ENCODE measurements at regions not wholly inside any gene's neighbourhood (a gene's known extent, or its start where the extent isn't known, plus 50 kb on each side); places are given as distances from the start of the nearest gene placed in this dataset.

DNA sequence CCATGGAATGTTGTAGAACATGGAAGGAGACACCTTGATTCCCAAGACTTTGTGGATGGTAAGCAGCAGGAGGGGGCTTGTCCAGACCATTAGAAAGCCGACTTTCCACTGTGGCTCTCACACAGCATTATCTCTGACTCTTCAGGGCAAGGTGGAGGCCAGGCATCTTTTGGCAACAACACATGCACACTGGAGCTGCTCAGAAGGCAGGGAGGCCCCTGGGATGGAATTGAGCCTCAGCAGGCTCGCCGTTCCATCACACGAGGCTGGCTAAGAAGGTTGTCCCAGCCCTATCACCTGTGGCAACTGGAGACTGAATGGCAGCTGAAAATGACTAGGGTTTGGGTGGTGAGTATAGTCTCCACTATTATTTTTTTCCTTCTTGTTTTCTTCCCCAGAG is 76.3 kb upstream of the TMEM45B start:
- TF ChIP-seq, protein P1, sequence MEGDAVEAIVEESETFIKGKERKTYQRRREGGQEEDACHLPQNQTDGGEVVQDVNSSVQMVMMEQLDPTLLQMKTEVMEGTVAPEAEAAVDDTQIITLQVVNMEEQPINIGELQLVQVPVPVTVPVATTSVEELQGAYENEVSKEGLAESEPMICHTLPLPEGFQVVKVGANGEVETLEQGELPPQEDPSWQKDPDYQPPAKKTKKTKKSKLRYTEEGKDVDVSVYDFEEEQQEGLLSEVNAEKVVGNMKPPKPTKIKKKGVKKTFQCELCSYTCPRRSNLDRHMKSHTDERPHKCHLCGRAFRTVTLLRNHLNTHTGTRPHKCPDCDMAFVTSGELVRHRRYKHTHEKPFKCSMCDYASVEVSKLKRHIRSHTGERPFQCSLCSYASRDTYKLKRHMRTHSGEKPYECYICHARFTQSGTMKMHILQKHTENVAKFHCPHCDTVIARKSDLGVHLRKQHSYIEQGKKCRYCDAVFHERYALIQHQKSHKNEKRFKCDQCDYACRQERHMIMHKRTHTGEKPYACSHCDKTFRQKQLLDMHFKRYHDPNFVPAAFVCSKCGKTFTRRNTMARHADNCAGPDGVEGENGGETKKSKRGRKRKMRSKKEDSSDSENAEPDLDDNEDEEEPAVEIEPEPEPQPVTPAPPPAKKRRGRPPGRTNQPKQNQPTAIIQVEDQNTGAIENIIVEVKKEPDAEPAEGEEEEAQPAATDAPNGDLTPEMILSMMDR (IDR thresholded peaks at IDR 0.05) = no peak
- TF ChIP-seq, protein P2, sequence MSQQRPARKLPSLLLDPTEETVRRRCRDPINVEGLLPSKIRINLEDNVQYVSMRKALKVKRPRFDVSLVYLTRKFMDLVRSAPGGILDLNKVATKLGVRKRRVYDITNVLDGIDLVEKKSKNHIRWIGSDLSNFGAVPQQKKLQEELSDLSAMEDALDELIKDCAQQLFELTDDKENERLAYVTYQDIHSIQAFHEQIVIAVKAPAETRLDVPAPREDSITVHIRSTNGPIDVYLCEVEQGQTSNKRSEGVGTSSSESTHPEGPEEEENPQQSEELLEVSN (IDR thresholded peaks at IDR 0.05; ENCODE audit: borderline replicate concordance, low read depth) = no peak
- TF ChIP-seq POLR2A (IDR thresholded peaks at IDR 0.05; ENCODE audit: low read length) (no peak), EP300 (IDR thresholded peaks at IDR 0.05) (no peak), JUNB (IDR thresholded peaks at IDR 0.05) (no peak), JUN (IDR thresholded peaks at IDR 0.05) (no peak), CBX8 (IDR thresholded peaks at IDR 0.05) (no peak), KDM1A (IDR thresholded peaks at IDR 0.05; ENCODE audit: low read depth) (no peak), HDAC2 (IDR thresholded peaks at IDR 0.05) (no peak), BHLHE40 (IDR thresholded peaks at IDR 0.05; ENCODE audit: low read depth, low read length) (no peak)
- TF ChIP-seq, protein P3, sequence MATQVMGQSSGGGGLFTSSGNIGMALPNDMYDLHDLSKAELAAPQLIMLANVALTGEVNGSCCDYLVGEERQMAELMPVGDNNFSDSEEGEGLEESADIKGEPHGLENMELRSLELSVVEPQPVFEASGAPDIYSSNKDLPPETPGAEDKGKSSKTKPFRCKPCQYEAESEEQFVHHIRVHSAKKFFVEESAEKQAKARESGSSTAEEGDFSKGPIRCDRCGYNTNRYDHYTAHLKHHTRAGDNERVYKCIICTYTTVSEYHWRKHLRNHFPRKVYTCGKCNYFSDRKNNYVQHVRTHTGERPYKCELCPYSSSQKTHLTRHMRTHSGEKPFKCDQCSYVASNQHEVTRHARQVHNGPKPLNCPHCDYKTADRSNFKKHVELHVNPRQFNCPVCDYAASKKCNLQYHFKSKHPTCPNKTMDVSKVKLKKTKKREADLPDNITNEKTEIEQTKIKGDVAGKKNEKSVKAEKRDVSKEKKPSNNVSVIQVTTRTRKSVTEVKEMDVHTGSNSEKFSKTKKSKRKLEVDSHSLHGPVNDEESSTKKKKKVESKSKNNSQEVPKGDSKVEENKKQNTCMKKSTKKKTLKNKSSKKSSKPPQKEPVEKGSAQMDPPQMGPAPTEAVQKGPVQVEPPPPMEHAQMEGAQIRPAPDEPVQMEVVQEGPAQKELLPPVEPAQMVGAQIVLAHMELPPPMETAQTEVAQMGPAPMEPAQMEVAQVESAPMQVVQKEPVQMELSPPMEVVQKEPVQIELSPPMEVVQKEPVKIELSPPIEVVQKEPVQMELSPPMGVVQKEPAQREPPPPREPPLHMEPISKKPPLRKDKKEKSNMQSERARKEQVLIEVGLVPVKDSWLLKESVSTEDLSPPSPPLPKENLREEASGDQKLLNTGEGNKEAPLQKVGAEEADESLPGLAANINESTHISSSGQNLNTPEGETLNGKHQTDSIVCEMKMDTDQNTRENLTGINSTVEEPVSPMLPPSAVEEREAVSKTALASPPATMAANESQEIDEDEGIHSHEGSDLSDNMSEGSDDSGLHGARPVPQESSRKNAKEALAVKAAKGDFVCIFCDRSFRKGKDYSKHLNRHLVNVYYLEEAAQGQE (IDR thresholded peaks at IDR 0.05) = no peak
- TF ChIP-seq, protein P4, sequence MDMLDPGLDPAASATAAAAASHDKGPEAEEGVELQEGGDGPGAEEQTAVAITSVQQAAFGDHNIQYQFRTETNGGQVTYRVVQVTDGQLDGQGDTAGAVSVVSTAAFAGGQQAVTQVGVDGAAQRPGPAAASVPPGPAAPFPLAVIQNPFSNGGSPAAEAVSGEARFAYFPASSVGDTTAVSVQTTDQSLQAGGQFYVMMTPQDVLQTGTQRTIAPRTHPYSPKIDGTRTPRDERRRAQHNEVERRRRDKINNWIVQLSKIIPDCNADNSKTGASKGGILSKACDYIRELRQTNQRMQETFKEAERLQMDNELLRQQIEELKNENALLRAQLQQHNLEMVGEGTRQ (IDR thresholded peaks at IDR 0.05) = no peak
- TF ChIP-seq, protein P5, sequence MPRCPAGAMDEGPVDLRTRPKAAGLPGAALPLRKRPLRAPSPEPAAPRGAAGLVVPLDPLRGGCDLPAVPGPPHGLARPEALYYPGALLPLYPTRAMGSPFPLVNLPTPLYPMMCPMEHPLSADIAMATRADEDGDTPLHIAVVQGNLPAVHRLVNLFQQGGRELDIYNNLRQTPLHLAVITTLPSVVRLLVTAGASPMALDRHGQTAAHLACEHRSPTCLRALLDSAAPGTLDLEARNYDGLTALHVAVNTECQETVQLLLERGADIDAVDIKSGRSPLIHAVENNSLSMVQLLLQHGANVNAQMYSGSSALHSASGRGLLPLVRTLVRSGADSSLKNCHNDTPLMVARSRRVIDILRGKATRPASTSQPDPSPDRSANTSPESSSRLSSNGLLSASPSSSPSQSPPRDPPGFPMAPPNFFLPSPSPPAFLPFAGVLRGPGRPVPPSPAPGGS (IDR thresholded peaks at IDR 0.05) = no peak
- TF ChIP-seq, protein P6, sequence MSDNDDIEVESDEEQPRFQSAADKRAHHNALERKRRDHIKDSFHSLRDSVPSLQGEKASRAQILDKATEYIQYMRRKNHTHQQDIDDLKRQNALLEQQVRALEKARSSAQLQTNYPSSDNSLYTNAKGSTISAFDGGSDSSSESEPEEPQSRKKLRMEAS (IDR thresholded peaks at IDR 0.05) = no peak

Data from A549 (cell line).